Neuronal stem cell (in vitro differentiated cells): ENCODE measurements at regions not wholly inside any gene's neighbourhood (a gene's known extent, or its start where the extent isn't known, plus 50 kb on each side); places are given as distances from the start of the nearest gene placed in this dataset.

ENCODE experiments used
- DNase-seq: peaks from one replicate; pipeline ENCODE4 v3.0.0-alpha.2; 2013; ENCODE audit warnings: low spot score
- H2AFZ ChIP-seq: one replicate; pipeline ENCODE4 v1.6.1; 2013; ENCODE audit warnings: mild to moderate bottlenecking, low read length, inconsistent platforms
- H2AK5ac ChIP-seq: 2 replicates; pipeline ENCODE4 v1.6.1; 2013; ENCODE audit warnings: low read depth, mild to moderate bottlenecking, inconsistent platforms, low read length, moderate library complexity, mixed read lengths
- H2BK120ac ChIP-seq: 2 replicates; pipeline ENCODE4 v1.6.1; 2013; ENCODE audit warnings: low read depth, mild to moderate bottlenecking, inconsistent platforms, low read length, moderate library complexity, mixed read lengths
- H2BK12ac ChIP-seq: one replicate; pipeline ENCODE4 v1.6.1; 2013; ENCODE audit warnings: low read length, inconsistent platforms
- H2BK15ac ChIP-seq: 2 replicates; pipeline ENCODE4 v1.6.1; 2013; ENCODE audit warnings: mild to moderate bottlenecking, low read length, inconsistent platforms, mixed read lengths
- H2BK5ac ChIP-seq: one replicate; pipeline ENCODE4 v1.6.1; 2013; ENCODE audit warnings: inconsistent platforms, mild to moderate bottlenecking, low read length, moderate library complexity
- H3K14ac ChIP-seq: one replicate; pipeline ENCODE4 v1.6.1; 2013; ENCODE audit warnings: low read length, inconsistent platforms
- H3K18ac ChIP-seq: 2 replicates; pipeline ENCODE4 v1.6.1; 2013; ENCODE audit warnings: low read length, inconsistent platforms
- H3K23ac ChIP-seq: 2 replicates; pipeline ENCODE4 v1.6.1; 2013; ENCODE audit warnings: low read depth, mild to moderate bottlenecking, mixed read lengths, low read length, inconsistent platforms; ENCODE audit not compliant: poor library complexity
- H3K27ac ChIP-seq: replicated peaks from 3 replicates; pipeline ENCODE4 v1.5.1; 2013; ENCODE audit warnings: low read length, inconsistent platforms
- H3K27me3 ChIP-seq, 3 experiments: 2 replicates each; pipeline ENCODE4 v1.6.1; 2013; ENCODE audit warnings: low read length in 3 of 3, mild to moderate bottlenecking in 2 of 3, inconsistent platforms in 1 of 3, low read depth in 1 of 3, mixed read lengths in 1 of 3, moderate library complexity in 1 of 3; ENCODE audit not compliant: control insufficient read depth in 3 of 3, insufficient read depth in 3 of 3
- H3K36me3 ChIP-seq, 2 donors: replicated peaks in 1 of 2; 2 replicates each; pipeline ENCODE4 v1.6.1; 2013; ENCODE audit warnings: low read length in 2 of 2; ENCODE audit not compliant: control insufficient read depth in 2 of 2, insufficient read depth in 2 of 2
- H3K4ac ChIP-seq: 2 replicates; pipeline ENCODE4 v1.6.1; 2013; ENCODE audit warnings: inconsistent platforms, mild to moderate bottlenecking, low read length, moderate library complexity
- H3K4me1 ChIP-seq, 2 donors: 1 replicate in 1 of 2; 2 replicates in 1 of 2; pipeline ENCODE4 v1.6.1; 2013; ENCODE audit warnings: low read length in 2 of 2, low read depth in 1 of 2; ENCODE audit not compliant: control insufficient read depth in 2 of 2, insufficient read depth in 1 of 2
- H3K4me2 ChIP-seq: one replicate; pipeline ENCODE4 v1.6.1; 2013; ENCODE audit warnings: mild to moderate bottlenecking, low read length, inconsistent platforms; ENCODE audit not compliant: insufficient read depth, poor library complexity, severe bottlenecking
- H3K4me3 ChIP-seq, 2 donors: 2 replicates each; pipeline ENCODE4 v1.5.1; 2013; ENCODE audit warnings: low read length in 2 of 2, mild to moderate bottlenecking in 2 of 2, inconsistent platforms in 1 of 2, moderate library complexity in 1 of 2
- H3K79me1 ChIP-seq: one replicate; pipeline ENCODE4 v1.6.1; 2013; ENCODE audit warnings: low read depth, mild to moderate bottlenecking, inconsistent platforms, low read length, moderate library complexity
- H3K9ac ChIP-seq: one replicate; pipeline ENCODE4 v1.6.1; 2013; ENCODE audit warnings: mild to moderate bottlenecking, low read depth, low read length, inconsistent platforms; ENCODE audit not compliant: poor library complexity
- H3K9me3 ChIP-seq, 2 donors: replicated peaks in 1 of 2; 2 replicates each; pipeline versions ENCODE3 to v1.6.1; 2013; ENCODE audit warnings: low read length in 2 of 2, mild to moderate bottlenecking in 2 of 2, inconsistent platforms in 1 of 2, low read depth in 1 of 2, mixed read lengths in 1 of 2, moderate library complexity in 1 of 2; ENCODE audit not compliant: control insufficient read depth in 2 of 2, insufficient read depth in 1 of 2
- H4K8ac ChIP-seq: one replicate; pipeline ENCODE4 v1.6.1; 2013; ENCODE audit warnings: low read depth, mild to moderate bottlenecking, inconsistent platforms, low read length, moderate library complexity
- H4K91ac ChIP-seq: one replicate; pipeline ENCODE4 v1.6.1; 2013; ENCODE audit warnings: low read length, low read depth, mild to moderate bottlenecking, inconsistent platforms; ENCODE audit not compliant: poor library complexity
- WGBS, 2 donors: extraction: QIAGEN DNeasy Blood & Tissue Kit; methylation state at CpG; one replicate each; pipeline ENCODE4 v1.1.7; 2013; ENCODE audit warnings: missing lambda C conversion rate in 2 of 2, mixed read lengths in 1 of 2; ENCODE audit not compliant: insufficient read length in 2 of 2, insufficient replicate concordance in 1 of 2; ENCODE audit errors: extremely low coverage in 2 of 2; 5-methylcytosine and 5-hydroxymethylcytosine counted together

- H2BK120ac ChIP-seq: no peak overlapping the region
- H2BK5ac ChIP-seq: no peak overlapping the region
- H3K27ac ChIP-seq: no peak overlapping the region
- no peak overlapping the region for H2BK12ac ChIP-seq
- H3K14ac ChIP-seq: no peak overlapping the region
- H3K23ac ChIP-seq: no peak overlapping the region
- no peak overlapping the region for H4K91ac ChIP-seq
- H2AFZ ChIP-seq: no peak overlapping the region
- H2BK15ac ChIP-seq: no peak overlapping the region
- WGBS, 2 donors: no CpG with 5 or more reads among the region's 5 CpGs
- no peak overlapping the region for H3K18ac ChIP-seq
- no peak overlapping the region for H3K4ac ChIP-seq
- H3K4me3 ChIP-seq: no peak overlapping the region
- no peaks in the 10 kb centered on the region for H3K36me3 ChIP-seq
- H3K9me3 ChIP-seq: no peaks in the 10 kb centered on the region
- H3K4me1 ChIP-seq: peaks cover 0 to 2% of the 10 kb centered on the region in 2 donors
- no peak overlapping the region for H4K8ac ChIP-seq
- no peak overlapping the region for H2AK5ac ChIP-seq
- no peaks in the 10 kb centered on the region for H3K27me3 ChIP-seq
- H3K9ac ChIP-seq: no peak overlapping the region
- H3K79me1 ChIP-seq: no peaks in the 10 kb centered on the region
- DNase-seq: no peak
- H3K4me2 ChIP-seq: no peak overlapping the region
Observed at GRCh38 chr3:174457758-174458157, 401.4 kb upstream of the NAALADL2 start.

- Histone ChIP-seq H2BK15ac (no peak overlapping the region), H3K9ac (no peak overlapping the region), H3K9me3 (no peaks in the 10 kb centered on the region), H2BK5ac (no peak overlapping the region), H2BK12ac (no peak overlapping the region), H3K27me3 (no peaks in the 10 kb centered on the region), H3K79me1 (no peaks in the 10 kb centered on the region), H3K27ac (no peak overlapping the region), H3K4me1 (peaks cover 0 to 3% of the 10 kb centered on the region in 2 donors), H3K4me3 (no peak overlapping the region), H3K23ac (no peak overlapping the region), H3K18ac (no peak overlapping the region), H3K36me3 (no peaks in the 10 kb centered on the region), H2AK5ac (no peak overlapping the region), H4K8ac (no peak overlapping the region), H3K14ac (no peak overlapping the region), H3K4me2 (no peak overlapping the region), H2BK120ac (no peak overlapping the region), H3K4ac (no peak overlapping the region), H4K91ac (no peak overlapping the region), H2AFZ (no peak overlapping the region)
- WGBS, 2 donors: no CpG with 5 or more reads among the region's 1 CpG
- no peak for DNase-seq
Observed at GRCh38 chr3:174460831-174461230, 398.3 kb upstream of the NAALADL2 start.

GRCh38 chr3:174462916-174463315, 396.2 kb upstream of the NAALADL2 start:
- Histone ChIP-seq H4K8ac (no peak overlapping the region), H3K79me1 (no peaks in the 10 kb centered on the region), H2AFZ (no peak overlapping the region), H3K9ac (no peak overlapping the region), H3K27ac (no peak overlapping the region), H2BK120ac (no peak overlapping the region), H3K4me2 (no peak overlapping the region), H2BK12ac (no peak overlapping the region), H3K4me3 (no peak overlapping the region), H3K4me1 (peaks cover 0 to 3% of the 10 kb centered on the region in 2 donors), H2BK5ac (no peak overlapping the region), H3K18ac (no peak overlapping the region), H3K9me3 (peaks cover 0 to 2% of the 10 kb centered on the region in 2 donors), H4K91ac (no peak overlapping the region), H3K4ac (no peak overlapping the region), H3K27me3 (no peaks in the 10 kb centered on the region), H3K23ac (no peak overlapping the region), H2BK15ac (no peak overlapping the region), H2AK5ac (no peak overlapping the region), H3K36me3 (no peaks in the 10 kb centered on the region), H3K14ac (no peak overlapping the region)
- no peak for DNase-seq

GRCh38 chr3:174465177-174465576, 394.0 kb upstream of the NAALADL2 start:
- no peak overlapping the region for H3K4ac ChIP-seq
- H3K9ac ChIP-seq: no peak overlapping the region
- no peak overlapping the region for H3K14ac ChIP-seq
- H3K9me3 ChIP-seq: peaks cover 0 to 2% of the 10 kb centered on the region in 2 donors
- H3K27ac ChIP-seq: no peak overlapping the region
- H4K91ac ChIP-seq: no peak overlapping the region
- H3K36me3 ChIP-seq: no peaks in the 10 kb centered on the region
- no peak overlapping the region for H3K4me3 ChIP-seq
- no peak overlapping the region for H2BK12ac ChIP-seq
- no peak overlapping the region for H3K4me2 ChIP-seq
- no peaks in the 10 kb centered on the region for H3K27me3 ChIP-seq
- H2BK120ac ChIP-seq: no peak overlapping the region
- H2BK5ac ChIP-seq: no peak overlapping the region
- no CpG with 5 or more reads among the region's 3 CpGs for WGBS, 2 donors
- H3K23ac ChIP-seq: no peak overlapping the region
- no peak for DNase-seq
- H4K8ac ChIP-seq: no peak overlapping the region
- H2BK15ac ChIP-seq: no peak overlapping the region
- no peak overlapping the region for H2AFZ ChIP-seq
- peaks cover 0 to 1% of the 10 kb centered on the region in 2 donors for H3K4me1 ChIP-seq
- no peaks in the 10 kb centered on the region for H3K79me1 ChIP-seq
- H3K18ac ChIP-seq: no peak overlapping the region
- H2AK5ac ChIP-seq: no peak overlapping the region
